GM19438 (cell line): ENCODE measurements at regions not wholly inside any gene's neighbourhood (a gene's known extent, or its start where the extent isn't known, plus 50 kb on each side); places are given as distances from the start of the nearest gene placed in this dataset.
"Not testable (repeated sequence)": the region's sequence is repeated elsewhere in the genome, so short reads cannot be mapped to it uniquely, and the experiment has no call there.

ENCODE experiments used
- ATAC-seq: cut with Tn5 transposase; IDR thresholded peaks from one replicate; pipeline ENCODE4 v1.9.1; 2021; ENCODE audit warnings: low read depth; ENCODE audit not compliant: unreplicated experiment

DNA sequence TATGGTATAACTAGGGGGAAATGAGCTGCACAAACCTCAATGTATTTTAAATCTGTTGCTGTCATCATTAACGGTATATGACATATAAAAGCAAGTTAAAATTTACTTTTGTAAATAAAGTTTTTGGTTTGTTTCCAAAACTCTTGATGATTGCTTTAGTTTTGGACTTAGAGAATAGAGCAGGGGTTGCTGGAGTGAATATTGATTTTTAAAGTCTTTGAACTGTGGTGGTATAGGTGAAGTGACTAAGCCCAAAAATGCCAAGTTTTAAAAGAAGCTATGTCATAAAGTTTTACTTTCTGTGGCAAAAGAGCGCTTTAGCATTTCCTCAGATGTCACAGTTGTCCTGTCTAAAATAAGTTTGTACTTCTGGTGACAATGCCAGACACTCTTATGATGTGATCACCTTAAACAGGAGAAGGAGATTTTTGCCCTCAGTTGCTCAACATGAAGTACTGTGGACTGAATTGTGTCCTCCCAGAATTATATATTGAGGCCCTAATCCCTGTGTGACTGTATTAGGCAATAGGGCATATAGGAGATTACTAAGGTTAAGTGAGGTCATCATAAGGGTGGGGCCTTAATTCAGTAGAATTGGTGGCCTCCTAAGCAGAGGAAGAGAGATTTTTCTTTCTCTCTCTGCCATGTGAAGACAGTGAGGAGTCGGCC, 175.2 kb upstream of the PLGLB1 start:
- not testable (repeated sequence) for ATAC-seq

DNA sequence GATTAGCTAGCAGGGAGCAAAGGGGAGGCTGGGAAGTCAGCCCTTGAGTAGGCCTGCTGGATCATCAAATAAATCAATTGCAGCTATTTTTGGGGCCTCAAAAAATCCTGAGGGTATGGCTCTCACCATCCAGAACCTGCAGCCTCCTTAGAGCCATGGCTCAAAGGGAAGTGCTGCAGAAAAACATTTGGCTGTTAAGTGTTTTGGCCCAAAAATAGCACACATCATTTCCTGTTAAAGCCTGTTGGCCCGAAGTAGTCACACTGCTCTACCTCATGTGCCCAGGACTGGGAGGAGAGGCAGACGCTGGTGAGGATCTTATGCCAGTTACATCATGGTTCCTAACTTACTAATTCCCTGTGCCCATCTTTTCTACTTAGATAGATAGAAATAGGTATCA, 176.8 kb upstream of the PLGLB1 start:
- ATAC-seq, result not testable (repeated sequence)

DNA sequence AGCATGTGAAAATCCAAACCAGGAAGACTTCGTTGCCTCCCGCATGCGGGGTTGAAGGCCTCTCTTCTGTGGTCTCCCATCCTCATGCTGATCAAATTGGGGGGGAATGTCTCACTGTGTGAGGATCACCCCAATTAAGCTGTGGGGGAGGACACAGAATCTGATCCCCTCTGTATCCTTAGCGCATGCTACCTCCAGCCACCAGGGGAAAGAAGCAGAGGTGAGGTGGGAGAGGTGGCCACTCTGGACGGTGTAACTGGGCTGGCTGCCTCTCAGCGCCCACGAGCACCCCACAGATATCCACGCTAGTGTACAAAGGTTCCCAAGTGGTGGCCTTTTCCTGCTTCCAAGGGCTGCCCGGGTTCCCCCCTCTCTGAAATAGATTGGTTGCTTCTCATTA, 177.6 kb upstream of the PLGLB1 start:
- ATAC-seq, result not testable (repeated sequence)

DNA sequence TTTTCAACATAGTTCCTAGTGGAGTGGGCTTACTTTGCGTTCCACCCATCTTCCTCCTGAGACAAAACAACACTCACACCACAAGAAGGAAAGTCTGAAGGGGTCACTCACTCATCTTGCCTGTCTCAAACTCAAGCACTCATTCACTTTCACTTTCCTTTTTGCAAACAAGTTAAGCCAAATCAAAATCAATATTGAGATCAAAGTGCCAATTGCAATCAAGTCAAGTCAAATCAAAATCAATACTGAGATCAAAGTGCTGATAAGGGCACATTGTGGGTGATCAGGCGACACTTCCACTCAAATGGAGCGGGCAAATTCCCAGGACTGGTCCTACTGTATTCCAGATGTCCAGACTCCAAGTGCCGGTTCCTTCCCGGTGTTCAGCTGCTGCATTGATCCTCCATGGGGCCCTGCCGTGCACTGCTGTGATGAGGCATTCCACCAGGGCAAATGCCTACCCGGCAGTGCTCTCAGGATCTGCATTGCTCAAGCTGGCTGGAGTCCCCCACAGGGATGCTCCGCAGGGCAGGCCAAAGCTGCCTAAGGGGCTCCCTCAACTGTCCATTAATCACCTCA, 183.0 kb upstream of the PLGLB1 start:
- ATAC-seq, result not testable (repeated sequence)

DNA sequence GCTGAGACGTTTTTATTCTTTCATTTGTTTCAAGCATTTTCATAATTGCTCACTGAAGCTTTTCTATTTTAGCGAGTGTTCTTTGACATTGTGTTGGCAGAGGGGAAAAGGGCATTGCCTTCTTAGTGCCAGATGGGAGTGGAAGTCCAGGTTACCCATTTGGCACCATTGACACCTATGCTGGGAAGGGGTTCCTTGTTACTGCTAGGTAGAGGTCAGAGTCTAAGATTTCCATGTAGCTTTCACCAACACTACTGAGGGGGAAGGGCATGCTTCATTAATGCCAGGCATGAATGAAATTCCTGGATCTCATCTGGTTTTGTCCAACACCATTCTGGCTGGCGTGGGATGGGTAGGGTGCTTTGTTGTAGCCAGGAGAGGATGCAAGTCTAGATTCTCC, 191.3 kb upstream of the PLGLB1 start:
- not testable (repeated sequence) for ATAC-seq

DNA sequence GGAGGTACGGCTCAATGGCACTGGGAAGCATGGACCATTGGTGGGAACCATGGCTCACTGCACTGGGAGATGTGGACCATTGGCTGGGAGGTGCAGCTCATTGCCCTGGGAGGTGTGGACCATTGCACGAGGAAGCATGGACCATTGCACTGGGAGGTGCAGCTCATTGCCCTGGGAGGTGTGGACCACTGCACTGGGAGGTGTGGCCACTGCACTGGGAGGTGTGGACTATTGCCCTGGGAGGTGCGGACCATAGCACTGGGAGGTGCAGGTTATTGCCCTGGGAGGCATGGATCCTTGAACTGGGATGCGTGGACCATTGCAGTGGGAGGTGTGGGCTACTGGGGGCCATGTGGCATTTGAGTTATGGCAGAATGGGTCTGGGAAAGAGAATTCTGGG, 195.4 kb upstream of the PLGLB1 start:
- ATAC-seq, result not testable (repeated sequence)

DNA sequence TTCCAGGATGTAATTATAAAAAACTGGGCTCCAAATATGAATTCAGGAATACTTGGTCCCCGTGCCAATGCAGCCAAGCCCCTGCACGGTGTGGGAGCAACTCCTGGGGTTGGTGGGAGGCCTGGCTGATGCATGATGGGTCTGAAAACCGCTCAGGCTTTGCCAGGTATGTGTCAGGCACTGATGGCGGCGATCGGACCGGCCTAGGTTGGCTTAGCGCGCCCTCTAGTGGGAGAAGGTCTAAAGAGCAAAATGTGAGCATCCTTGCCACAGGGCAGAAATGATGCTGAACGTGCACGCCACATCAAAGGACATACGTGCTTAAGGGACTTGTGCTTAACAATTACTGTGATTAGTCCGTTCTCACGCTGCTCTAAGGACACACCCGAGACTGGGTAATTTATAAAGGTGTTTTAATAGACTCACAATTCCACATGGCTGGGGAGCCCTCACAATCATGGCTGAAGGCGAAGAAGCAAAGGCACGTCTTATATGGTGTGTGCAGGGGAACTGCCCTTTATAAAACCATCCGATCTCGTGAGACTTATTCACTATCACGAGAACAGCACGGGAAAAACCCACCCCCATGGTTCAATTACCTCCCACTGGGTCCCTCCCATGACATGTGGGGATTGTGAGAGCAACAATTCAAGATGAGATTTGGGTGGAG, 196.2 kb upstream of the PLGLB1 start:
- ATAC-seq, result not testable (repeated sequence)

DNA sequence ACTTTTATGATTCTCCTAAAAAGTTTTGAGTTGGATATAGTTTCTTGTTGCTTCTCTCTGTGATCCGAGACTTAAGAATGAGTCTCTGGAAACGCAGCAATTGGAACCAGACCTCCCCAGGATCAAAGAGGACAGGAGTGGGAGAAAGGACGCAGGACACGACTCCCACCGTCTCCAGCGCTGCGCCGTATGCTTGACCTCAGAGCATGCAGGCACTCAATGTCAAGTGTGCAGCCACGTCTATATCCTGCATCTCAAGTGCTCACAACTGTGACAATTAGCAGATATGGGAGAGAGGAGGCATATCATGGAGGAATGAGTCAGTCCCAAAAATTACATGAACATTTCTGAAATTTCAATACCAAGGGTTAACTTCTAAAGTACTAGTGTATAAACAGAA, 199.0 kb upstream of the PLGLB1 start:
- not testable (repeated sequence) for ATAC-seq

DNA sequence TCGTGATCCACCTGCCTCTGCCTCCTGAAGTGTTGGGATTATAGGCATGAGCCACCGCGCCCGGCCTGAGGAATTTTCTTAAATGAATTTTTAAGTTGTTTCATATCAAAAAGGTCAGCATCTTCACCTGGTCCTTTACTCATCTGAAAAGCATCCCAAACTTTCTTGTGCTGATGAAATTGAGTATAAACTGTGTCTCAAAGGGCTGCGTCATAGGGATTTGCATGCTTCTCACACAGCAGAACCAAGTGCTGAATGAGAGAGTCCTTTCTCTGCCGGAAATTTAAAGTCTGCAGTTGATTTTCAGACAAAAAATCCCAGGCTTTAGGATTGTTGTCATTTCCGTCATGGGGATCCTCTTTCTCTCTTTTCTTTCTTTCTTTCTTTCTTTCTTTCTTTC, 200.5 kb upstream of the PLGLB1 start:
- not testable (repeated sequence) for ATAC-seq

DNA sequence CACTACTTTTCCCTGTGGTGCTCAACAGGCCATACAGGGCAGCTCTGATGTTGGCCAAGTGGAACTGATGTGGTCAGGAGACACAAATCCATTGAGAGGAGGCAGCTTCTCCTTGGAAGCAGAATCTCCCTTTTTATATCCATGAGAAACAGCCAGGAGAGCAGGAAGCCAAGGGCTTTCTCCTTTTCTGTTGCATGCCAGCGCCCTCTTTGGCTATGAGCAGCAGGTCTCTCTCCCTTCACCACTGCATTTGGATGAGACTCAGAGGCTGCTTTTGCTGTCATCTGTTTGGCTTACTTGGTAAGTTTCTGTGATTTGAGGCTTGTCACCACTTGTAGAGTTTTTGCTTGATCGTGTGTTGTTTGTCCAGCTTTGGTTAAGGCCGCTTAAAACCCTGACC, 202.2 kb upstream of the PLGLB1 start:
- not testable (repeated sequence) for ATAC-seq

DNA sequence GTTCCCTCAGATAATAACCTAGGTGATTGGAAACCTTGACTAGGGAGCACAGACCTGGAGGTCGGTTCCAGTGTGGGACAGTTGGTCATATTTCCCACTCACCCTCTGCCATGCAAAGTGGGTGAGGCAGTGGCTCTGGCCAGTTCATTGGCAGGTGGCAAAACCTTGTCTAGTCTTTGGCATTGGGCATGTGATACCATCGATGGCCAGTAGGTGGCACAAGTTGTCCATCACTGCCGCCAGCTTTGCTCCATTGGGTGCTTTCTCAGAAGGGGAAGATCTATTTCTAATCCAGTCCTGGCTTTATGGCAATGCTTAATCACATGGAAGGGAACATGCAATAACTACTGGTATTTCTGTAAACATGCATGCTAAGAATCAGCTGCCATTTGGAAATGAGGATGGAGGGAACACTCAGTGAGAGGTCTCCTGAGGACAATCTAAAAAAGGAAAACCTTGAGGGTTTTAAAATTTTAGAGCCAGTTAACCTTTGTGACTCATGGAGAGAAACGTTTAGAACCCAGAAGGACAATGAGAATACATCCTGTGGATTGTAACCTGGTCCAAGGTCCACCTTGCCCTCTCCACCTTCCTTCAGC, 207.5 kb upstream of the PLGLB1 start:
- not testable (repeated sequence) for ATAC-seq

DNA sequence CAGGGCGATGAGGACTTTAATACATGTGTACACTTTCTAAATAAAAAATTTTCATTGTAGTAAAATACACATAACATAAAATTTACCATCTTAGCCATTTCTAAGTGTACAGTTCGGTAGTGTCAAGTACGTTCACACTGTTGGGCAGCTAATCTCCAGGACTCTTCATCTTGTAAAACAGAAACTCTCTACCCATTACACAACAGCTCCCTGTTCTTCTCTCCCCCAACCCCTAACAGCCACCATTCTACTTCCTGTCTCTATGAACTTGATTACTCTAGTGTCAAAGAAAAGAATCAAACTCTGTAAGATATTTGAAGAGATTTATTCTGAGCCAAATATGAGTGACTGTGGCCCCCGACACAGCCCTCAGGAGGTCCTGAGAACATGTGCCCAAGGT, 208.3 kb upstream of the PLGLB1 start:
- not testable (repeated sequence) for ATAC-seq

DNA sequence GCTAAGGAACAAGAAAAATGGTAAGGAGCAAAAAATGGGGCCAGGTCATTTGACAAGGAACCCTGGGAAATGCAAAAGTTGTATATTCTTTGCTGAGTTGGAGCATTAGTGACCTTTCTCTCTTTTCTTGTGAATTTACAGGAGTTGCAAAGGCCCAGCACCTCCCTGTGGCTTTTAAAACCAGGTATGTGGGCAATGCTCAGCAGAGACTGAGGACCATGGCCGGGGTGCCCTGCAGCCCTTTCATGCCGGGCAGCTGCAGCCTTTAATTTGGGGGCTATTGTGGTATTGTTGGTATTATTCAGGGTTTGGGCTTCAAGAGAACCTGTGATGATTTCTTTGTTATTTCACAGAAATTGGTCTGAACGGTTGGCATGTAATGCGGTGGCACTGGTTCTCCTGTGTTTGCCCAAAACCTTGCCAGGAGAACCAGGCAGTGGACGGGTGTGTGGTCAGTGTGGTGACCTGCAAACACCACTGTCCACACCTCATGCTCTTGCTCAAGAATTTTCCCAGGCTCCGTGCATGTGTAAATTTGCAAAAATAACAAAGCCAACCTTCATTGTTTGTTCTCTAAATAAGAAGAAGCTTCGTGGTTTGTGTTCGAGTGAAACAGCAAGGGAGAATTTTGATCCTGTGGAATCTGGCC, 213.8 kb upstream of the PLGLB1 start:
- ATAC-seq, result not testable (repeated sequence)

DNA sequence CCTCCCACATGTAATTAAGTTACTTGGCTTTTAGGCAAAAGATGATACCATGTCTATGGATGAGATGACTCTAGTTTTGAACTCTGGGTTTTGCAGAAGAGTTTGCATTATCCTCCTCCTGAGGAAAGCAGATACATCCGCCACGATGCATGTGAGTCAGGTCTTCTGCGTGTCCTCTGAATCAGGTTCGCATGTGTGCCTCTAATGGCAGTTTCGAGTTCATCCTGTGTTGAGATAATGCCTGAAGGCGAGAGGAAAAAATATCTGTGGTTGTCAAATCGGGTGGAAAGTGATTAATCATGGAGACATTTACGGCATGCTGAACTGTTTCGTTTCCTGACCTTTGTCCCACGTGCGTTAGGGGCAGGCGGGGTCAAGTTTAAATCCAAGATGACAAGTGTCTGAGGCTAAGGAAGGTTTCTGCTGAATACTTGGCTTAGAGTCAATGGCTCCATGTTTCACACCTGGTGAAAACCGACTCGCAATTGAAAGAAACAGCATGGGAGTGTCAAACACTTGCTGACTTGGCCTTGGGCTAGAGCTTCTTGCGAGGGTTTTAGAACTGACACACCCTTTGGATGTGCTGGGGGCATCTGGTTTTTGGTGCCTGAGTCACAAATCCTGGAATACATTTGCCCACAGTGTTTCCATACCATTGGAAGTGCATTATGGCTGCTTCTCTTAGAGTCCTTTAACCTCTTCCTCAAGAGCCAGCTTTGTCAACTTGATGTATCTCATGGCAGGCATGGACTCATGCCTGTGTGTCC, 216.1 kb upstream of the PLGLB1 start:
- not testable (repeated sequence) for ATAC-seq

DNA sequence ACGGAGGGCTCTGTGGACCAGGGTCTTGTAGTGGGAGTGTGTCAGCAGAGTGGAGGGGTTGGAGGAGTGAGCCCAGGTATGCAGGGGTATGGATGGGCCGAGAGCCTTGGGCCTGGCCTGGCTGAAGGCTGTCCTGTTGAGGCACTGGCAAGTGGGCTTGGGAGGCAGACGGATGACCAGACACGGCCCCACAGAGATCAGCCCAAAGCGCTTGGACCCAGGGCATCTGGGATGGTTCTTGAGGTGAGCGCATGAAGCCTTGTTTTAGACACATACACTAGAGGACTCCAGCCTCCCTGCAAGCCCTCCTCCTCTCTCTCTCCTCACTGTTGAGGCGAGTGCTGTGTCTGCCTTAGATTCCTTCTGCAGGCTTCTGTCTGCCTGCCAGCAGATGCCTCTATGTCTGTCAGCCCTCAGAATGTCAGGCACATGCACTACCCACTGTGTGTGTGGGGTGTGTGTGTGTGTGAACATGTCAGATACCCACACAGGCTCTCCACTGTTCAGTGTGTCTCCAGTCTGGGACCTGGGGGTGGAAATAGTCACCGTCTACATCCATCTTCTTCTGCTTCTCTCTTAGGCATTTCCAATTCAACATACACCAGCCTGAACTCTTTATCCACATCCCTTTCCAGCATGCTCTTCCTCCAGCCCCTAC, 218.0 kb upstream of the PLGLB1 start:
- ATAC-seq, result not testable (repeated sequence)

DNA sequence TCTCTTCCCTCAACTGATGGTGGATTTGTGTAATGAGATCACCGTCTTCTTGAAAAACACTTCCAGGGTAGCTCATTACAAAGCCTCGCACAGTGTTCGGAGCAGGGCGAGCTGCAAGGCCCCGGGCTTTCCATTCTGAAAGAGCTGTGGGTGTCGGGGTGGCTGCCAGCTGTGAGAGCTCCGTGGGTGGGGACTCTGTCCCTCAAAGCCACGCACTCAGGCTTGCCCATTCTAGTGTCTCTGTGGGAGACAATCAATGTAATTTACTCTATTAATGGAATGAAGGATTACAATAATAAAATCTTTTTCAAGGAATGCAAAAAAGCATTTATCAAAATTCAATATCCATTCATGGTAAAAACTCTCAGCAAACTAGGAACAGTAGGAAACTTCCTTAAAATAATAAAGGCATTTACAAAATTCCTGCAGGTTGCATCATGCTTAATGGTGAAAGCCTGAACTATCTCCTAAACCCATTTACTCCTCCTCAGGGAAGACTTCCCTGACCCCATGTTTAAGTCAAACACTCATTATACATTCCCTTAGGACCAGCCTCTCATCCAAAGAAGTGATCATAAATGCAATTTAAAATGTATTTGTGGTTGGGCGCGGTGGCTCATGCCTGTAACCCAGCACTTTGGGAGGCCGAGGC, 224.5 kb upstream of the PLGLB1 start:
- ATAC-seq, result not testable (repeated sequence)

DNA sequence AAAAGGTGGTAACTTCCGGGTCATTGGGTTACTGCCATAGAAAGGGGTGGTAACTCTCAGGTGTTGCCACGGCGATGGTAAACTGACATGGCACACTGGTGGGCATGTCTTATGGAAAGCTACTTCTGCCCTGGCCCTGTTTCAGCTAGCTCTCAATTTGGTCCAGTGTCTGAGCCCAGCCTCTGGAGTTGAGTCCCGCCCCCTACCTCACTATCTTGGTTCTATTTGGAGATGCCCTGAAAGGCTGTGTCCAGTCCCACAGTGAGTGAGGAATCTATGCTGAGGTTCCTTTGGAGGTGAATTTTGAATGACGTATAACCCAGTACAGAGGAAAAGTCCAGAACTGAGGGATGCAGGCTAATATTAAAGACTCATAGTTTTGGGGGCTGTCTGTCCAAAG, 230.4 kb upstream of the PLGLB1 start:
- not testable (repeated sequence) for ATAC-seq

DNA sequence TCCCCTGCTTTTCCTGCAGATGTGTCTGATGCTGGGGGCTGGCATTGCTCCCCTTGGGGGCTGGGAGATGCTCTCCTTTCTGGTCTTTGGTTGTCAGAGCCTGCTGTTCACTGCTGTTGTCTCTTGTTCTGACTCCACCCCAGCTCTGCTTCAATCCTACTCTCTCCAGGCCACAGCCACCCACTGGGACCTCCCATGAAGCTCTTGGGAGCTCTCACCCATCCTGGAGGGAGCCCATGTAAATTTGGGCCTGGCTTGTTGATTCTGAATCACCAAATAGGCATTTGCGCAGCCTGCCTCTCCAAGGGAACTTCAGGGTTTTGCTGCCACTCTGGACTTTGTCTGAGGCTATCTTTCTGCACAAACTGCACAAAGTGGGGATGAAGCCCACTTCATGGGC, 232.9 kb upstream of the PLGLB1 start:
- not testable (repeated sequence) for ATAC-seq

DNA sequence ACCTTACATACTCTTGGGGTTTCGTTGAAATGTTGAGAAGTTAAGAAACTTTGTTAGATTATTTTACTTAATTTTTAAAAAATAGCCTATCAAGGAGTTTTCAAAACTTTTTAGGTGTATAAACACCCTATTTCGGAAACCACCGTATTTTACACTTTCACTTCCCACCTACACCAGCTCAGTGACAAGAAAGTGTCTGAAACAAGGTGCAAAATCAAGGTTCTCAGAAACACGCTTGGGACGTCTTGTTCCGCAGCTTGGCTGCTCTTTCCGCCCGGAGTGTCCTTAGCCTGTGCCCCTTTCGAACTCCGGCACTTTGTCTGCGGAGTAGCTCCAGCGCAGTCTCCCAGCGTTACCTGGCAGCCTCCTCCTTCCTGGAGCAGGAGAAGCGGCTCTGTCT, 233.8 kb upstream of the PLGLB1 start:
- ATAC-seq, result not testable (repeated sequence)
